LNCaP clone FGC (cell line): ENCODE measurements at regions not wholly inside any gene's neighbourhood (a gene's known extent, or its start where the extent isn't known, plus 50 kb on each side); places are given as distances from the start of the nearest gene placed in this dataset.

ENCODE experiments used
- DNase-seq: peaks from one replicate; pipeline ENCODE4 v3.0.0-alpha.2; 2011; ENCODE audit warnings: low read depth
- H3K4me3 ChIP-seq: 2 replicates; pipeline ENCODE4 v1.5.1; 2011; ENCODE audit warnings: mild to moderate bottlenecking, low read depth, low read length, control low read depth
- CTCF ChIP-seq: IDR thresholded peaks from 2 replicates; pipeline ENCODE4 v1.5.1; 2012; ENCODE audit warnings: mild to moderate bottlenecking; ENCODE audit not compliant: control insufficient read depth, insufficient read depth; ENCODE audit errors: extremely low read depth

GRCh38 chr1:189432753-189433152 is 1044.9 kb downstream of the BRINP3 start:
- no peak overlapping the region for H3K4me3 ChIP-seq
- no peak for DNase-seq
- TF ChIP-seq CTCF, result no peak

GRCh38 chr1:189434461-189434860 is 1043.2 kb downstream of the BRINP3 start:
- no peak for TF ChIP-seq CTCF
- DNase-seq, result peak; percentile 8
- no peak overlapping the region for H3K4me3 ChIP-seq

- H3K4me3 ChIP-seq, result no peak overlapping the region
- no peak for DNase-seq
- no peak for TF ChIP-seq CTCF
These were observed 1042.3 kb downstream of the BRINP3 start for GRCh38 chr1:189435398-189435797.

GRCh38 chr1:189438808-189439207 is 1038.9 kb downstream of the BRINP3 start:
- no peak overlapping the region for H3K4me3 ChIP-seq
- DNase-seq, result no peak
- TF ChIP-seq CTCF, result no peak

- H3K4me3 ChIP-seq, result no peak overlapping the region
- TF ChIP-seq CTCF, result no peak
- no peak for DNase-seq
These were observed 1014.5 kb downstream of the BRINP3 start for GRCh38 chr1:189463166-189463565.

- no peak for DNase-seq
- no peak overlapping the region for H3K4me3 ChIP-seq
- no peak for TF ChIP-seq CTCF
These were observed 980.9 kb downstream of the BRINP3 start for GRCh38 chr1:189496768-189497167.

- DNase-seq, result no peak
- no peak for TF ChIP-seq CTCF
- no peak overlapping the region for H3K4me3 ChIP-seq
These were observed 977.9 kb downstream of the BRINP3 start for GRCh38 chr1:189499736-189500135.
